ENCODE measurements at regions not wholly inside any gene's neighbourhood (a gene's known extent, or its start where the extent isn't known, plus 50 kb on each side); places are given as distances from the start of the nearest gene placed in this dataset.

GRCh38 chr13:31048521-31048920, 113.2 kb downstream of the HSPH1 start:
- DNase-seq = no peak

GRCh38 chr13:31046711-31047279, 114.3 kb downstream of the TEX26 start:
- DNase-seq = no peak

- peak; percentile 82 for DNase-seq
Observed at GRCh38 chr13:31045286-31046081, 113.0 kb downstream of the TEX26 start.

GRCh38 chr13:31044364-31045285, 112.2 kb downstream of the TEX26 start:
- DNase-seq = peak; percentile 85

- DNase-seq = no peak
Observed at GRCh38 chr13:31043957-31044356, 111.5 kb downstream of the TEX26 start.

- no peak for DNase-seq
Observed at GRCh38 chr13:31042481-31043165, 110.2 kb downstream of the TEX26 start.

GRCh38 chr13:31042049-31042448, 109.6 kb downstream of the TEX26 start:
- no peak for DNase-seq

- peak; percentile 11 for DNase-seq
Observed at GRCh38 chr13:31038834-31039552, 106.5 kb downstream of the TEX26 start.

GRCh38 chr13:31037874-31038500, 105.5 kb downstream of the TEX26 start:
- DNase-seq = no peak

GRCh38 chr13:31036731-31037695, 104.6 kb downstream of the TEX26 start:
- no peak for DNase-seq

GRCh38 chr13:31035185-31035965, 102.9 kb downstream of the TEX26 start:
- no peak for DNase-seq

- no peak for DNase-seq
Observed at GRCh38 chr13:31032528-31033113, 100.2 kb downstream of the TEX26 start.

GRCh38 chr13:31031482-31031881, 99.0 kb downstream of the TEX26 start:
- no peak for DNase-seq

- DNase-seq = no peak
Observed at GRCh38 chr13:31029102-31029501, 96.6 kb downstream of the TEX26 start.

- DNase-seq = no peak
Observed at GRCh38 chr13:31027136-31027535, 94.7 kb downstream of the TEX26 start.

Data from activated naive CD4-positive, alpha-beta T cell treated with Interleukin-2 at 50 U/mL for 16 hours (primary cell).